ENCODE measurements at regions not wholly inside any gene's neighbourhood (a gene's known extent, or its start where the extent isn't known, plus 50 kb on each side); places are given as distances from the start of the nearest gene placed in this dataset.

DNA sequence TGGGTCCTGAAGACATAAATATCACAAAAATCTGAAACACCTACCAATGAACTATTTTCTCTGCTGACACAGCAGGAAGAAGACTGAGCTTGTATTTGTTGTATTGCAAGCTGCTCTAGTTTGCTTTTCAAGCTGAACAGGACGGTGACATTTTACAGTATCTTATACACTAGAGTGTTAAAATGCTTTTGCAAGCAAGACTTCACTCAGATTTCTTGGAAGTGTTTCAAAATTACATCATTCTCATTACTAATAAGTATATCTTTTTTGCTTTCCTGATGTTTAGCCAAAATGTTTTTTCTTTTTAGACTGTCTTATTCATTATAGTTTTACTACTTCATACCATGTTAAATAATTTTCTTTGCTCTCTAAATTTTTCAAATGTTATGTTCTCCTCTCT, 427.1 kb upstream of the CXADR start:
- TF ChIP-seq, protein P1, sequence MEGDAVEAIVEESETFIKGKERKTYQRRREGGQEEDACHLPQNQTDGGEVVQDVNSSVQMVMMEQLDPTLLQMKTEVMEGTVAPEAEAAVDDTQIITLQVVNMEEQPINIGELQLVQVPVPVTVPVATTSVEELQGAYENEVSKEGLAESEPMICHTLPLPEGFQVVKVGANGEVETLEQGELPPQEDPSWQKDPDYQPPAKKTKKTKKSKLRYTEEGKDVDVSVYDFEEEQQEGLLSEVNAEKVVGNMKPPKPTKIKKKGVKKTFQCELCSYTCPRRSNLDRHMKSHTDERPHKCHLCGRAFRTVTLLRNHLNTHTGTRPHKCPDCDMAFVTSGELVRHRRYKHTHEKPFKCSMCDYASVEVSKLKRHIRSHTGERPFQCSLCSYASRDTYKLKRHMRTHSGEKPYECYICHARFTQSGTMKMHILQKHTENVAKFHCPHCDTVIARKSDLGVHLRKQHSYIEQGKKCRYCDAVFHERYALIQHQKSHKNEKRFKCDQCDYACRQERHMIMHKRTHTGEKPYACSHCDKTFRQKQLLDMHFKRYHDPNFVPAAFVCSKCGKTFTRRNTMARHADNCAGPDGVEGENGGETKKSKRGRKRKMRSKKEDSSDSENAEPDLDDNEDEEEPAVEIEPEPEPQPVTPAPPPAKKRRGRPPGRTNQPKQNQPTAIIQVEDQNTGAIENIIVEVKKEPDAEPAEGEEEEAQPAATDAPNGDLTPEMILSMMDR (IDR thresholded peaks at IDR 0.05) = no peak
- no peak for TF ChIP-seq POLR2A (IDR thresholded peaks at IDR 0.05)
